ENCODE measurements at regions not wholly inside any gene's neighbourhood (a gene's known extent, or its start where the extent isn't known, plus 50 kb on each side); places are given as distances from the start of the nearest gene placed in this dataset.

DNA sequence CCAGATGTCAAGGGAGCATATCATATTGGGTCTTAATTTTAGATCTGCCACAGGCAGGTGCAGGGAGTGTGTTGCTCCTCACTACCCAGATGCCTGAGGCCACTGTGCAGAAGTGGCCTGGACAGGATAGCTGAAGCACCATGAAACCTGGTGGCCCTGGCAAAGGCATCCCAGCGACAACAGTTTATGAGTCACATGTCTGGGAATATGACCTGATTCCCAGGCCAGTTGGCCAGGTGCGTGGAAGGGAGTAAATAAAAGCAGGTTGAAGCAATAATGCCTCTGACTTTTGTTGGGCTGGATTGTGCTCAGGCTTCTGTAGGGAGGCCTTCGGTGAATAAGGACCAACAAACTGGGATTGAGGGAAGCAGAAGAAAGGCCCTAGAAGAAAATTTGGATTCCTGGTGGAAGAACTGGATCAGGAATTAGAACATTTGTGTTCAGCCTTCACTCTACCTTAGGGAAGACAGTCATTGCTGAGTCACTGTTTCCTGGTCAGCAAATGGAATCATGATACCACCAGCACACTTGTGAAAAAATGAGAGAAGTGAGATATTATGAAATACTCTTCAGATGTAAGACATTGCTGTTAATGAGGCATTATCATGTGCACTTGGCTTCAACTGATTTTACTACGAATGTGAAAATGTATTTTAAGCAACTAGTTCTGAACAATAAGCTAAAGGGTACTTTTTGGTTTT is 78.4 kb upstream of the ZNF516 start (continued):
- TF ChIP-seq, protein P1, sequence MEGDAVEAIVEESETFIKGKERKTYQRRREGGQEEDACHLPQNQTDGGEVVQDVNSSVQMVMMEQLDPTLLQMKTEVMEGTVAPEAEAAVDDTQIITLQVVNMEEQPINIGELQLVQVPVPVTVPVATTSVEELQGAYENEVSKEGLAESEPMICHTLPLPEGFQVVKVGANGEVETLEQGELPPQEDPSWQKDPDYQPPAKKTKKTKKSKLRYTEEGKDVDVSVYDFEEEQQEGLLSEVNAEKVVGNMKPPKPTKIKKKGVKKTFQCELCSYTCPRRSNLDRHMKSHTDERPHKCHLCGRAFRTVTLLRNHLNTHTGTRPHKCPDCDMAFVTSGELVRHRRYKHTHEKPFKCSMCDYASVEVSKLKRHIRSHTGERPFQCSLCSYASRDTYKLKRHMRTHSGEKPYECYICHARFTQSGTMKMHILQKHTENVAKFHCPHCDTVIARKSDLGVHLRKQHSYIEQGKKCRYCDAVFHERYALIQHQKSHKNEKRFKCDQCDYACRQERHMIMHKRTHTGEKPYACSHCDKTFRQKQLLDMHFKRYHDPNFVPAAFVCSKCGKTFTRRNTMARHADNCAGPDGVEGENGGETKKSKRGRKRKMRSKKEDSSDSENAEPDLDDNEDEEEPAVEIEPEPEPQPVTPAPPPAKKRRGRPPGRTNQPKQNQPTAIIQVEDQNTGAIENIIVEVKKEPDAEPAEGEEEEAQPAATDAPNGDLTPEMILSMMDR (IDR thresholded peaks at IDR 0.05; ENCODE audit: control extremely low read depth in 1 of 3, insufficient read depth in 1 of 3, low read depth in 1 of 3, low read length in 3 of 3), result no peak
- TF ChIP-seq FOSL1 (IDR thresholded peaks at IDR 0.05; ENCODE audit: insufficient read depth, low read depth, low read length), result no peak
- TF ChIP-seq RXRA (IDR thresholded peaks at IDR 0.05; ENCODE audit: insufficient read depth, low read depth, low read length), result no peak

All from H1 (cell line).